ENCODE measurements at regions not wholly inside any gene's neighbourhood (a gene's known extent, or its start where the extent isn't known, plus 50 kb on each side); places are given as distances from the start of the nearest gene placed in this dataset.

GRCh38 chr17:14815079-14815478 is 450.0 kb downstream of the PMP22 start:
- Histone ChIP-seq H3K4me3 (no peak overlapping the region), H3K36me3 (no peaks in the 10 kb centered on the region), H3K27ac (no peak overlapping the region), H3K27me3 (no peaks in the 10 kb centered on the region), H3K9me3 (peaks cover 0 to 10% of the 10 kb centered on the region in 2 donors), H3K4me1 (no peaks in the 10 kb centered on the region)
- no peak for TF ChIP-seq CTCF (IDR thresholded peaks at IDR 0.05)
- no peak for DNase-seq (ENCODE audit: low spot score)

- no peaks in the 10 kb centered on the region for H3K27me3 ChIP-seq
- peaks cover 0 to 5% of the 10 kb centered on the region in 2 donors for H3K9me3 ChIP-seq
- H3K4me1 ChIP-seq, result no peaks in the 10 kb centered on the region
- peak in 1 of 2 donors; percentile 24 for TF ChIP-seq CTCF (IDR thresholded peaks at IDR 0.05)
- H3K4me3 ChIP-seq, result no peak overlapping the region
- no peaks in the 10 kb centered on the region for H3K36me3 ChIP-seq
- no peak overlapping the region for H3K27ac ChIP-seq
- DNase-seq (ENCODE audit: low spot score), result no peak
Measured at GRCh38 chr17:14813649-14814370, 451.3 kb downstream of the PMP22 start.

GRCh38 chr17:14808425-14808824 is 456.7 kb downstream of the PMP22 start:
- no peak for TF ChIP-seq CTCF (IDR thresholded peaks at IDR 0.05)
- Histone ChIP-seq H3K4me3 (no peak overlapping the region), H3K9me3 (peaks cover 0 to 26% of the 10 kb centered on the region in 2 donors), H3K4me1 (no peaks in the 10 kb centered on the region), H3K27ac (no peak overlapping the region), H3K36me3 (no peaks in the 10 kb centered on the region), H3K27me3 (no peaks in the 10 kb centered on the region)
- DNase-seq (ENCODE audit: low spot score), result no peak

GRCh38 chr17:14805348-14805747 is 459.8 kb downstream of the PMP22 start:
- peaks cover 0 to 26% of the 10 kb centered on the region in 2 donors for H3K9me3 ChIP-seq
- no peak overlapping the region for H3K4me3 ChIP-seq
- no peak for TF ChIP-seq CTCF (IDR thresholded peaks at IDR 0.05)
- H3K36me3 ChIP-seq, result no peaks in the 10 kb centered on the region
- DNase-seq (ENCODE audit: low spot score), result no peak
- no peaks in the 10 kb centered on the region for H3K4me1 ChIP-seq
- no peak overlapping the region for H3K27ac ChIP-seq
- no peaks in the 10 kb centered on the region for H3K27me3 ChIP-seq

- Histone ChIP-seq H3K36me3 (no peaks in the 10 kb centered on the region), H3K27me3 (no peaks in the 10 kb centered on the region), H3K4me1 (no peaks in the 10 kb centered on the region), H3K4me3 (no peak overlapping the region), H3K27ac (no peak overlapping the region), H3K9me3 (peaks cover 0 to 23% of the 10 kb centered on the region in 2 donors)
- TF ChIP-seq CTCF (IDR thresholded peaks at IDR 0.05), result no peak
- no peak for DNase-seq (ENCODE audit: low spot score)
Measured at GRCh38 chr17:14803826-14804225, 461.3 kb downstream of the PMP22 start.

- Histone ChIP-seq H3K9me3 (no peaks in the 10 kb centered on the region), H3K4me1 (no peaks in the 10 kb centered on the region), H3K27ac (no peak overlapping the region), H3K4me3 (no peak overlapping the region), H3K27me3 (no peaks in the 10 kb centered on the region), H3K36me3 (no peaks in the 10 kb centered on the region)
- no peak for DNase-seq (ENCODE audit: low spot score)
- TF ChIP-seq CTCF (IDR thresholded peaks at IDR 0.05), result no peak
Measured at GRCh38 chr17:14797801-14798200, 467.3 kb downstream of the PMP22 start.
